OCI-LY3 (cell line): ENCODE measurements at regions not wholly inside any gene's neighbourhood (a gene's known extent, or its start where the extent isn't known, plus 50 kb on each side); places are given as distances from the start of the nearest gene placed in this dataset.

Experiments
- EZH2phosphoT487 ChIP-seq: fragments of 200-600 bp; shearing (Covaris generic); IDR thresholded peaks from 2 replicates; pipeline ENCODE4 v1.6.1; 2018; ENCODE audit warnings: antibody characterized with exemption, mixed run types, low read depth
- TF ChIP-seq, protein P1 (sequence below): fragments of 200-600, 300-600 bp; sonication (generic); IDR thresholded peaks from 2 replicates; pipeline ENCODE4 v1.5.1; 2014; ENCODE audit warnings: antibody characterized with exemption, low read length, low read depth

DNA sequence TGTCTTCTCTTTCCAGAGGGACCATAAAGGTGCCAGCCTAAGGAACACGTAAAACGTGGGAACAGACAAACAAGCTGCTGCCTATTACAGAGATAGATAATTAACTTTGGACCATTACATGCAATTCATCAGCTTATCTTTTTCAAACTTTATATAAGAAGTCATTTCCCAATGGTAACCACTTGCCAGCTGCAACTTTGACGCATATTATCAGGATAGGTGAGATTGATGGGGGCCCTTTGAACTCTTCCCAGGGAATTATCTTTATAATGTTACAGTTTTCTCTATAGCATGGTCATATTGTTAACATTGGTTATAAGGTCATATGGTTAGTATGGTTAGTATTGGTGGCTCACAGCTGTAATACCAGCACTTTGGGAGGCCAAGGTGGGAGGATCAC is 94.1 kb upstream of the BMP2K start:
- TF ChIP-seq, protein P1, sequence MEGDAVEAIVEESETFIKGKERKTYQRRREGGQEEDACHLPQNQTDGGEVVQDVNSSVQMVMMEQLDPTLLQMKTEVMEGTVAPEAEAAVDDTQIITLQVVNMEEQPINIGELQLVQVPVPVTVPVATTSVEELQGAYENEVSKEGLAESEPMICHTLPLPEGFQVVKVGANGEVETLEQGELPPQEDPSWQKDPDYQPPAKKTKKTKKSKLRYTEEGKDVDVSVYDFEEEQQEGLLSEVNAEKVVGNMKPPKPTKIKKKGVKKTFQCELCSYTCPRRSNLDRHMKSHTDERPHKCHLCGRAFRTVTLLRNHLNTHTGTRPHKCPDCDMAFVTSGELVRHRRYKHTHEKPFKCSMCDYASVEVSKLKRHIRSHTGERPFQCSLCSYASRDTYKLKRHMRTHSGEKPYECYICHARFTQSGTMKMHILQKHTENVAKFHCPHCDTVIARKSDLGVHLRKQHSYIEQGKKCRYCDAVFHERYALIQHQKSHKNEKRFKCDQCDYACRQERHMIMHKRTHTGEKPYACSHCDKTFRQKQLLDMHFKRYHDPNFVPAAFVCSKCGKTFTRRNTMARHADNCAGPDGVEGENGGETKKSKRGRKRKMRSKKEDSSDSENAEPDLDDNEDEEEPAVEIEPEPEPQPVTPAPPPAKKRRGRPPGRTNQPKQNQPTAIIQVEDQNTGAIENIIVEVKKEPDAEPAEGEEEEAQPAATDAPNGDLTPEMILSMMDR: no peak
- no peak for TF ChIP-seq EZH2phosphoT487
